KMS-11 (cell line): ENCODE measurements at regions not wholly inside any gene's neighbourhood (a gene's known extent, or its start where the extent isn't known, plus 50 kb on each side); places are given as distances from the start of the nearest gene placed in this dataset.

Experiments
- H2AFZ ChIP-seq: fragments of 200-600 bp; sonication (generic); 2 replicates; pipeline ENCODE4 v1.6.1; 2016; ENCODE audit warnings: antibody characterized with exemption, mixed run types, low read depth
- H3K27ac ChIP-seq: fragments of 200-600 bp; sonication (generic); 2 replicates; pipeline ENCODE4 v1.6.1; 2016; ENCODE audit warnings: mild to moderate bottlenecking, mixed run types
- H3K27me3 ChIP-seq: fragments of 200-600 bp; sonication (generic); 2 replicates; pipeline ENCODE4 v1.6.1; 2017; ENCODE audit warnings: mild to moderate bottlenecking, low read depth, mixed run types, moderate library complexity; ENCODE audit not compliant: insufficient read depth
- H3K36me3 ChIP-seq: fragments of 200-600 bp; sonication (generic); 2 replicates; pipeline ENCODE4 v1.6.1; 2017; ENCODE audit warnings: mild to moderate bottlenecking, mixed run types; ENCODE audit not compliant: insufficient read depth
- H3K4me1 ChIP-seq: fragments of 200-600 bp; sonication (generic); 2 replicates; pipeline ENCODE4 v1.6.1; 2016; ENCODE audit warnings: mild to moderate bottlenecking, low read depth, mixed run types; ENCODE audit not compliant: poor library complexity, severe bottlenecking
- H3K4me2 ChIP-seq: fragments of 200-600 bp; sonication (generic); 2 replicates; pipeline ENCODE4 v1.7.0; 2016; ENCODE audit warnings: mild to moderate bottlenecking, mixed run types
- H3K4me3 ChIP-seq: fragments of 200-600 bp; sonication (generic); IDR thresholded peaks from 2 replicates; pipeline ENCODE4 v1.6.1; 2017; ENCODE audit warnings: low read depth, low read length, mixed read lengths; ENCODE audit not compliant: insufficient read depth
- H3K79me2 ChIP-seq: fragments of 200-600 bp; sonication (generic); 2 replicates; pipeline ENCODE4 v1.6.1; 2016; ENCODE audit warnings: low read depth, mixed run types; ENCODE audit not compliant: insufficient read depth
- H3K9ac ChIP-seq: fragments of 200-600 bp; sonication (generic); 2 replicates; pipeline ENCODE4 v1.6.1; 2016; ENCODE audit warnings: mild to moderate bottlenecking, mixed run types
- H4K20me1 ChIP-seq: fragments of 200-600 bp; sonication (generic); 2 replicates; pipeline ENCODE4 v1.6.1; 2016; ENCODE audit warnings: mild to moderate bottlenecking, mixed run types; ENCODE audit not compliant: insufficient read depth
- TF ChIP-seq, protein P1 (sequence below): fragments of 200-600 bp; sonication (generic); conservative IDR thresholded peaks from 2 replicates; pipeline ENCODE4 v1.6.1; 2017; ENCODE audit warnings: low read depth, mild to moderate bottlenecking, antibody characterized with exemption, low read length, moderate library complexity, mixed read lengths

DNA sequence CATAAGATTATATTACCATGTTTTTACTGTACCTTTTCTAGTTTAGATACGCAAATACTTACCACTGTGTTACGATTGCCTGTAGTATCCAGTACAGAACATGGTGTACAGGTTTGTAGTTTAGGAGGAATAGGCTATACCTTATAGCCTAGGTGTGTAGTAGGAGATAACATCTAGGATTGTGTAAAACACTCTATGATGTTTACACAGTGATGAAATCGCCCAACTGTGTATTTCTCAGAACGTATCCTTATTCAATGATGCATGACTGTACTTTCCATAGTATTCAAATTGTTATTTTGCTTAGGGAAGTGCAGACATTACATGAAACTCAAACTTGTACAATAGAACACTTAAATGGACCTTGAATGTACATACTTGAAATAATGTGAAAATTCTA lies 188.1 kb upstream of the PDGFD start:
- no peaks in the 10 kb centered on the region for H3K79me2 ChIP-seq
- H2AFZ ChIP-seq: no peak overlapping the region
- no peaks in the 10 kb centered on the region for H3K36me3 ChIP-seq
- H3K27me3 ChIP-seq: no peaks in the 10 kb centered on the region
- H4K20me1 ChIP-seq: no peaks in the 10 kb centered on the region
- H3K4me3 ChIP-seq: no peak overlapping the region
- H3K4me1 ChIP-seq: no peaks in the 10 kb centered on the region
- H3K9ac ChIP-seq: no peak overlapping the region
- no peak overlapping the region for H3K27ac ChIP-seq
- TF ChIP-seq, protein P1, sequence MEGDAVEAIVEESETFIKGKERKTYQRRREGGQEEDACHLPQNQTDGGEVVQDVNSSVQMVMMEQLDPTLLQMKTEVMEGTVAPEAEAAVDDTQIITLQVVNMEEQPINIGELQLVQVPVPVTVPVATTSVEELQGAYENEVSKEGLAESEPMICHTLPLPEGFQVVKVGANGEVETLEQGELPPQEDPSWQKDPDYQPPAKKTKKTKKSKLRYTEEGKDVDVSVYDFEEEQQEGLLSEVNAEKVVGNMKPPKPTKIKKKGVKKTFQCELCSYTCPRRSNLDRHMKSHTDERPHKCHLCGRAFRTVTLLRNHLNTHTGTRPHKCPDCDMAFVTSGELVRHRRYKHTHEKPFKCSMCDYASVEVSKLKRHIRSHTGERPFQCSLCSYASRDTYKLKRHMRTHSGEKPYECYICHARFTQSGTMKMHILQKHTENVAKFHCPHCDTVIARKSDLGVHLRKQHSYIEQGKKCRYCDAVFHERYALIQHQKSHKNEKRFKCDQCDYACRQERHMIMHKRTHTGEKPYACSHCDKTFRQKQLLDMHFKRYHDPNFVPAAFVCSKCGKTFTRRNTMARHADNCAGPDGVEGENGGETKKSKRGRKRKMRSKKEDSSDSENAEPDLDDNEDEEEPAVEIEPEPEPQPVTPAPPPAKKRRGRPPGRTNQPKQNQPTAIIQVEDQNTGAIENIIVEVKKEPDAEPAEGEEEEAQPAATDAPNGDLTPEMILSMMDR: no peak
- no peak overlapping the region for H3K4me2 ChIP-seq

DNA sequence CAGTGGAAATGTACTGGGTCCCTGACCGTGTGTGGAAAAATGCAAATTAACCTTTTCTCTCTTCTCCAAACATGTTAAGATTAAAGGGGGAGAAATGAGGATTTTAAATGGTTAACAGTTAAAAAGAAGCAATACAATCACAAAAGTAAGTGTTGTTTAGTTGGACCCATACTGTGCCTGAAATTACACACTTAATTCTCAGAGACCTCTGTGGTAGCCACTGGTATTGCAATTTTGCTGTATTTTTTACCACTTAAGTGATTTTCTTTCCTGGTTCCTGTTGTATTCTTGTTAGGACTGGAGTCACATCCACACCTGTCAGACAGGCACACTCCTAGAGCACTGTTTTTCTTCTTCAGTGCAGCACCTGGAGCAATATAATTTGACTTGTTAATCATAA lies 179.6 kb upstream of the PDGFD start:
- Histone ChIP-seq H4K20me1 (no peaks in the 10 kb centered on the region), H3K4me1 (no peaks in the 10 kb centered on the region), H3K4me3 (no peak overlapping the region), H3K27ac (no peak overlapping the region), H3K9ac (no peak overlapping the region), H2AFZ (no peak overlapping the region), H3K79me2 (no peaks in the 10 kb centered on the region), H3K4me2 (no peak overlapping the region), H3K36me3 (no peaks in the 10 kb centered on the region), H3K27me3 (no peaks in the 10 kb centered on the region)
- TF ChIP-seq, protein P1: 0 out of 2 replicates have a peak, but pooled peaks have one; percentile 28

DNA sequence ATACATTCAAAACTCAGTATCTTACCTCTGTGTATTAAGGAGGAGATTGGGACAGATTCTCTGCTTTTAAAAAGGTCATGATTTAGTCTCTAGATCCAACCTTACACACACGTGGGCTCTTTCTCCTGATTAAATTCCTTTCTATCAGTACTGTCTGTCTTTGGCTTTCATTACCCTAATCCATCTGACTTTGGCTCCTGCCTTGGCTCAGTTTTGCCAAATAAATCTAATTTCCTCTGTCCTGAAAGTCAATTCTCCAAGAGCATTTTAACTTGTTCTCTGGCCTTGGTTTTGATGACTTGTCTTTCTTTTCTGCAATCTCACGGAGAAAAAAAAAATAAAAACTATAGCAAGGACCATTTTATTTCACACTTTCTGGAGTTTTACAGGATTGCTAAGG lies 176.6 kb upstream of the PDGFD start:
- no peaks in the 10 kb centered on the region for H3K79me2 ChIP-seq
- no peak overlapping the region for H3K9ac ChIP-seq

DNA sequence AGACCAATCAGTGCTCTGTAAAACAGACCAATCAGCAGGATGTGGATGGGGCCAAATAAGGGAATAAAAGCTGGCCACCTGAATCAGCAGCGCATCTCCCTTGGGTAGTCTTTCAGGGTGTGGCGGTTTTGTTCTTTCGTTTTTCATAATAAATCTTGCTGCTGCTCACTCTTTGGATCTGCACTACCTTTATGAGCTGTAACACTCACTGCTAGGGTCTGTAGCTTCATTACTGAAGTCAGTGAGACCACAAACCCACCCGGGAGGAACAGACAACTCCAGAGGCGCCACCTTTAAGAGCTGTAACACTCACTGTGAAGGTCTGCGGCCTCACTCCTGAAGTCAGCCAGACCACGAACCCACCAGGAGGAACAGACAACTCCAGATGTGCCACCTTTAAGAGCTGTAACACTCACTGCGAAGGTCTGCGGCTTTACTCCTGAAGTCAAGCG lies 175.5 kb upstream of the PDGFD start:
- Histone ChIP-seq H3K4me3 (no peak overlapping the region), H3K9ac (no peak overlapping the region), H3K36me3 (no peaks in the 10 kb centered on the region), H3K27me3 (no peaks in the 10 kb centered on the region), H3K27ac (no peak overlapping the region), H3K4me1 (no peaks in the 10 kb centered on the region), H3K4me2 (no peak overlapping the region), H3K79me2 (no peaks in the 10 kb centered on the region), H4K20me1 (no peaks in the 10 kb centered on the region), H2AFZ (no peak overlapping the region)
- TF ChIP-seq, protein P1: no peak

More for the DNA sequence above, 176.6 kb upstream of the PDGFD start:
- Histone ChIP-seq H3K4me1 (no peaks in the 10 kb centered on the region), H3K36me3 (no peaks in the 10 kb centered on the region), H3K27ac (no peak overlapping the region), H3K27me3 (no peaks in the 10 kb centered on the region), H3K4me3 (no peak overlapping the region), H4K20me1 (no peaks in the 10 kb centered on the region), H3K4me2 (no peak overlapping the region), H2AFZ (no peak overlapping the region)
- TF ChIP-seq, protein P1: no peak
